ENCODE measurements at regions not wholly inside any gene's neighbourhood (a gene's known extent, or its start where the extent isn't known, plus 50 kb on each side); places are given as distances from the start of the nearest gene placed in this dataset.
A peak's percentile ranks its signal among the peaks of the same experiment; 100 is the strongest.

DNA sequence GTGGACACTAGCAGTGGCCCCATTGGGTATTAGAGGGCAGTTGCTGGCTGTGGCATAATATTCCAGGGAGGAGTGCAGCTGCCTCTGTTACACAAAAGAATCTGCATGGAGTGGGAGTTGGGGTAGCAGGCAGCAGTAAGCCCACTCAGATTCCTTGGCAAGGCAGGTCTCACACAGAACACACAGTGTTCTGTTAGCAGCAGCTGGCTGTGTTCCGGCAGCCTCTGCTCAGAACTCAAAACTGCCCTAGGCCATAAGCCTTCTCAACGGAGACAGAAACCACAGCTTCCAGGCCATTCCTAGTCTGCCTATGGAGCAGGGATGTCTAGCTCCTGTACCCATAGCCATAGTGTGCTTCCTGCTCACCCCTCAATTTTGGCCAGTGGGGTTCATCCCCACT lies 1085.4 kb downstream of the SLC6A15 start:
- no peaks in the 10 kb centered on the region for H3K36me3 Mint-ChIP-seq
- DNase-seq: no peak
- no peak overlapping the region for H3K4me3 Mint-ChIP-seq
- H3K27me3 Mint-ChIP-seq (ENCODE audit: low read depth in 2 of 2): no peaks in the 10 kb centered on the region
- H3K4me1 Mint-ChIP-seq: no peaks in the 10 kb centered on the region
- H3K27me3 ChIP-seq (ENCODE audit: control insufficient read depth, insufficient read depth, low read length): no peaks in the 10 kb centered on the region
- peaks cover 5% of the 10 kb centered on the region for H3K9me3 ChIP-seq (ENCODE audit: control insufficient read depth, insufficient read depth, low read length)
- 94% methylated on average over 2 of the region's 2 CpGs for WGBS (ENCODE audit: insufficient coverage)
- no peak overlapping the region for H3K27ac ChIP-seq (ENCODE audit: low read length)
- no peak overlapping the region for H3K4me3 ChIP-seq (ENCODE audit: low read length)
- H3K27ac Mint-ChIP-seq: no peak overlapping the region
- H3K9me3 Mint-ChIP-seq: peaks cover 0 to 4% of the 10 kb centered on the region in 2 donors
- ATAC-seq: no peak
- TF ChIP-seq, protein P1, sequence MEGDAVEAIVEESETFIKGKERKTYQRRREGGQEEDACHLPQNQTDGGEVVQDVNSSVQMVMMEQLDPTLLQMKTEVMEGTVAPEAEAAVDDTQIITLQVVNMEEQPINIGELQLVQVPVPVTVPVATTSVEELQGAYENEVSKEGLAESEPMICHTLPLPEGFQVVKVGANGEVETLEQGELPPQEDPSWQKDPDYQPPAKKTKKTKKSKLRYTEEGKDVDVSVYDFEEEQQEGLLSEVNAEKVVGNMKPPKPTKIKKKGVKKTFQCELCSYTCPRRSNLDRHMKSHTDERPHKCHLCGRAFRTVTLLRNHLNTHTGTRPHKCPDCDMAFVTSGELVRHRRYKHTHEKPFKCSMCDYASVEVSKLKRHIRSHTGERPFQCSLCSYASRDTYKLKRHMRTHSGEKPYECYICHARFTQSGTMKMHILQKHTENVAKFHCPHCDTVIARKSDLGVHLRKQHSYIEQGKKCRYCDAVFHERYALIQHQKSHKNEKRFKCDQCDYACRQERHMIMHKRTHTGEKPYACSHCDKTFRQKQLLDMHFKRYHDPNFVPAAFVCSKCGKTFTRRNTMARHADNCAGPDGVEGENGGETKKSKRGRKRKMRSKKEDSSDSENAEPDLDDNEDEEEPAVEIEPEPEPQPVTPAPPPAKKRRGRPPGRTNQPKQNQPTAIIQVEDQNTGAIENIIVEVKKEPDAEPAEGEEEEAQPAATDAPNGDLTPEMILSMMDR (IDR thresholded peaks at IDR 0.05): no peak
- intact Hi-C loops (cut with micrococcal nuclease): no loop called here
- no peaks in the 10 kb centered on the region for H3K36me3 ChIP-seq (ENCODE audit: control insufficient read depth, insufficient read depth, low read length)
- no peaks in the 10 kb centered on the region for H3K4me1 ChIP-seq (ENCODE audit: control insufficient read depth, insufficient read depth, low read length)

DNA sequence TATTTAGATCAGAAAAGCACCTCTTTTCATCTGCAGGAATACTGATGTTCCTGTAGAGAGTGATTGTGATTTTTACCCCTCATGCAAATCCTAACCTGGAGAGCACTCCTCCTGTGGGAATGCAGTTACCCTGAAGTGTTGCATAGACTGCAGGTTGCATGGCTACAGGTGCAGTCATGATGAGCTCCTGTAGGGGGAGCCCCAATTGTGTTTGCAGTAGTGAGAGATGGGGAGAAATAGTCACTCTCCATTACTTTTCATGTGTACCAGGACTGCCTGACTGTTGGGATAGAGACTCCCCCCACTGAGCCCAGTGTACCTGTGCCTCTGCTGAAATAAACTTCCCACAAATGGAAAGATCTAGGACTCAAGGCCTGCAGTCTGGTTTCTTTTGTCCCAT lies 1086.5 kb downstream of the SLC6A15 start:
- Histone ChIP-seq H3K9me3 (ENCODE audit: control insufficient read depth, insufficient read depth, low read length) (peaks cover 5% of the 10 kb centered on the region), H3K27me3 (ENCODE audit: control insufficient read depth, insufficient read depth, low read length) (no peaks in the 10 kb centered on the region), H3K4me1 (ENCODE audit: control insufficient read depth, insufficient read depth, low read length) (no peaks in the 10 kb centered on the region), H3K36me3 (ENCODE audit: control insufficient read depth, insufficient read depth, low read length) (no peaks in the 10 kb centered on the region), H3K4me3 (ENCODE audit: low read length) (no peak overlapping the region), H3K27ac (ENCODE audit: low read length) (no peak overlapping the region)
- no peak for ATAC-seq
- H3K27ac Mint-ChIP-seq: no peak overlapping the region
- H3K36me3 Mint-ChIP-seq: no peaks in the 10 kb centered on the region
- no peaks in the 10 kb centered on the region for H3K27me3 Mint-ChIP-seq (ENCODE audit: low read depth in 2 of 2)
- peaks cover 0 to 4% of the 10 kb centered on the region in 2 donors for H3K9me3 Mint-ChIP-seq
- TF ChIP-seq, protein P1 (IDR thresholded peaks at IDR 0.05): no peak
- H3K4me1 Mint-ChIP-seq: no peaks in the 10 kb centered on the region
- no peak overlapping the region for H3K4me3 Mint-ChIP-seq
- intact Hi-C loops (cut with micrococcal nuclease): no loop called here
- no peak for DNase-seq

DNA sequence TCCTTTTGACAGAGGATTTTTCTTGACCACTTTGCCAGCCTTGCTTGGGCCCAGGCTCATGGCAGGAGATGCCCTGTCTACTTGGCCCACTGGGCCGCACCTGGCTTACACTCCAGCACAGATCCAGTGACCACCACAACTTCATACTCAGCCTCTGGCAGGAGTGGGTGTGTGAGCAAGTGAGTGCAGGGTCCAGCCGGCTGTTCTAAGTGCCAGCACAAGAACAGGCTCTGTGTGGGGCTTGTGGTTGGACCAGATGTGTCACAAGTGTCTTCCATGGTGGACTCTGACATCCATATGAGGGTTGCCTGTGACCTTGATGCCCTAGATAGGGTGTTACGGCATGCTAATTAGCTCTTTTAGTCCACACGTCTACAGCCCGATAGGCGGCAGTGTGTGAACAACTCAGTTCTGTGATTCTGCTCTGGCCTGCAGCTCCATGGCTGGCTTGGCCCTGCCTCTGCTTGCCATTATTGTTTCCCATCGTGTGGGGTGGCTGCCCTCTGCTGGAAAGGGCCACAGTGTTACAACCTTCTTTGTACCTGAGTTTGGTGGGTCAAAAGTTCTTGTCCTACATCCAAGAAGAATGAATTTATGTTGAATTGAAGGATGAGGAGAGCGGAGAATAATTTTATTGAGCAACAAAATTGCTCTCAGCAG lies 1089.1 kb downstream of the SLC6A15 start:
- no peaks in the 10 kb centered on the region for H3K4me1 Mint-ChIP-seq
- H3K4me3 ChIP-seq (ENCODE audit: low read length): no peak overlapping the region
- no peaks in the 10 kb centered on the region for H3K36me3 ChIP-seq (ENCODE audit: control insufficient read depth, insufficient read depth, low read length)
- no peaks in the 10 kb centered on the region for H3K27me3 ChIP-seq (ENCODE audit: control insufficient read depth, insufficient read depth, low read length)
- peaks cover 4 to 7% of the 10 kb centered on the region in 2 donors for H3K9me3 Mint-ChIP-seq
- H3K4me1 ChIP-seq (ENCODE audit: control insufficient read depth, insufficient read depth, low read length): no peaks in the 10 kb centered on the region
- 82% methylated on average over 8 of the region's 8 CpGs for WGBS (ENCODE audit: insufficient coverage)
- no peaks in the 10 kb centered on the region for H3K36me3 Mint-ChIP-seq
- H3K4me3 Mint-ChIP-seq: no peak overlapping the region
- intact Hi-C loops (cut with micrococcal nuclease): no loop called here
- TF ChIP-seq, protein P1 (IDR thresholded peaks at IDR 0.05): no peak
- DNase-seq: peak in 1 of 2 donors; percentile 7
- H3K27me3 Mint-ChIP-seq (ENCODE audit: low read depth in 2 of 2): no peaks in the 10 kb centered on the region
- ATAC-seq: peak in 1 of 3 donors; percentile 24
- H3K9me3 ChIP-seq (ENCODE audit: control insufficient read depth, insufficient read depth, low read length): peaks cover 5% of the 10 kb centered on the region
- H3K27ac Mint-ChIP-seq: no peak overlapping the region
- H3K27ac ChIP-seq (ENCODE audit: low read length): no peak overlapping the region

DNA sequence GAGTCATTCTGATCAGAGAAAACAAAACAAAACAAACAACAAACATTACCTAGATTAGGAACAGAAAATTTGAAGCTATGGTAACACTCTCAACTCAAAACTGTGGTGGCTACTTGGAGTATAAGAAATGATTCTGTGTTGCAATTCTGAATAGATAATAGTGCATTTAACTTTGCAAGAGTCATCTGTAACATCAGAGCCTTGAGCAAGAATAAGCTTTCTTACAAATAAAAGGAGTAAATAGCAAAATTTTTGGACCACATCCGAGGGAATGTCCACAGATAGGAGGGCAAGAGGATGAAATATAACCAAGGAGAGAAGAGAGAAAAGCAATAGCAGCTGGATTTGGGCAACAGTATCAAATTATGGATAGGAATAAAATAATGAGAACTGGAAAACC lies 1090.6 kb downstream of the SLC6A15 start:
- Histone ChIP-seq H3K36me3 (ENCODE audit: control insufficient read depth, insufficient read depth, low read length) (no peaks in the 10 kb centered on the region), H3K4me3 (ENCODE audit: low read length) (no peak overlapping the region), H3K9me3 (ENCODE audit: control insufficient read depth, insufficient read depth, low read length) (peaks cover 3% of the 10 kb centered on the region), H3K27ac (ENCODE audit: low read length) (no peak overlapping the region), H3K4me1 (ENCODE audit: control insufficient read depth, insufficient read depth, low read length) (no peaks in the 10 kb centered on the region), H3K27me3 (ENCODE audit: control insufficient read depth, insufficient read depth, low read length) (no peaks in the 10 kb centered on the region)
- no peaks in the 10 kb centered on the region for H3K4me1 Mint-ChIP-seq
- no peaks in the 10 kb centered on the region for H3K36me3 Mint-ChIP-seq
- intact Hi-C loops (cut with micrococcal nuclease): no loop called here
- ATAC-seq (no peak), DNase-seq (no peak)
- TF ChIP-seq, protein P1 (IDR thresholded peaks at IDR 0.05): no peak
- no peak overlapping the region for H3K27ac Mint-ChIP-seq
- WGBS (ENCODE audit: insufficient coverage): 57% methylated on average over 1 of the region's 1 CpG
- H3K9me3 Mint-ChIP-seq: peaks cover 7 to 10% of the 10 kb centered on the region in 2 donors
- H3K4me3 Mint-ChIP-seq: no peak overlapping the region
- H3K27me3 Mint-ChIP-seq (ENCODE audit: low read depth in 2 of 2): no peaks in the 10 kb centered on the region

Measured in natural killer cell (primary cell).